ENCODE measurements at regions not wholly inside any gene's neighbourhood (a gene's known extent, or its start where the extent isn't known, plus 50 kb on each side); places are given as distances from the start of the nearest gene placed in this dataset.

GRCh38 chr13:86426437-86426836 lies 627.2 kb upstream of the SLITRK6 start:
- ATAC-seq (no peak), DNase-seq (no peak)
- H3K4me1 ChIP-seq (ENCODE audit: low read depth) = no peaks in the 10 kb centered on the region
- no peak overlapping the region for H3K4me3 ChIP-seq
- intact Hi-C loops (cut with DNase I, micrococcal nuclease) = no loop called here
- no peak for TF ChIP-seq CTCF (IDR thresholded peaks at IDR 0.05)
- peaks cover 7% of the 10 kb centered on the region for H3K9me3 ChIP-seq
- no peaks in the 10 kb centered on the region for H3K36me3 ChIP-seq (ENCODE audit: low read depth)

- no peak for TF ChIP-seq CTCF (IDR thresholded peaks at IDR 0.05)
- H3K4me1 ChIP-seq (ENCODE audit: low read depth) = no peaks in the 10 kb centered on the region
- H3K9me3 ChIP-seq = peaks cover 22% of the 10 kb centered on the region
- ATAC-seq = no peak
- DNase-seq = no peak
- H3K36me3 ChIP-seq (ENCODE audit: low read depth) = no peaks in the 10 kb centered on the region
- intact Hi-C loops (cut with DNase I, micrococcal nuclease) = no loop called here
- no peak overlapping the region for H3K4me3 ChIP-seq
Observed at GRCh38 chr13:86429756-86430155, 630.5 kb upstream of the SLITRK6 start.

GRCh38 chr13:86438034-86438433 lies 638.8 kb upstream of the SLITRK6 start:
- peaks cover 10% of the 10 kb centered on the region for H3K9me3 ChIP-seq

GRCh38 chr13:86445206-86445605 lies 646.0 kb upstream of the SLITRK6 start:
- intact Hi-C loops (cut with DNase I, micrococcal nuclease) = no loop called here
- TF ChIP-seq CTCF (IDR thresholded peaks at IDR 0.05) = no peak
- H3K9me3 ChIP-seq = no peaks in the 10 kb centered on the region
- H3K4me1 ChIP-seq (ENCODE audit: low read depth) = no peaks in the 10 kb centered on the region
- no peaks in the 10 kb centered on the region for H3K36me3 ChIP-seq (ENCODE audit: low read depth)
- no peak overlapping the region for H3K4me3 ChIP-seq
- DNase-seq (no peak), ATAC-seq (no peak)

More at GRCh38 chr13:86438034-86438433, 638.8 kb upstream of the SLITRK6 start:
- TF ChIP-seq CTCF (IDR thresholded peaks at IDR 0.05) = no peak
- H3K36me3 ChIP-seq (ENCODE audit: low read depth) = no peaks in the 10 kb centered on the region
- H3K4me3 ChIP-seq = no peak overlapping the region
- intact Hi-C loops (cut with DNase I, micrococcal nuclease) = no loop called here
- DNase-seq (no peak), ATAC-seq (no peak)
- H3K4me1 ChIP-seq (ENCODE audit: low read depth) = no peaks in the 10 kb centered on the region

GRCh38 chr13:86445672-86446071 lies 646.5 kb upstream of the SLITRK6 start:
- no peaks in the 10 kb centered on the region for H3K4me1 ChIP-seq (ENCODE audit: low read depth)
- DNase-seq (no peak), ATAC-seq (no peak)
- no peaks in the 10 kb centered on the region for H3K9me3 ChIP-seq
- TF ChIP-seq CTCF (IDR thresholded peaks at IDR 0.05) = no peak
- H3K36me3 ChIP-seq (ENCODE audit: low read depth) = no peaks in the 10 kb centered on the region
- intact Hi-C loops (cut with DNase I, micrococcal nuclease) = no loop called here
- H3K4me3 ChIP-seq = no peak overlapping the region

- no peaks in the 10 kb centered on the region for H3K4me1 ChIP-seq (ENCODE audit: low read depth)
- H3K4me3 ChIP-seq = no peak overlapping the region
- no peaks in the 10 kb centered on the region for H3K36me3 ChIP-seq (ENCODE audit: low read depth)
- TF ChIP-seq CTCF (IDR thresholded peaks at IDR 0.05) = no peak
- intact Hi-C loops (cut with DNase I, micrococcal nuclease) = no loop called here
- ATAC-seq (no peak), DNase-seq (no peak)
- no peaks in the 10 kb centered on the region for H3K9me3 ChIP-seq
Observed at GRCh38 chr13:86446311-86446710, 647.1 kb upstream of the SLITRK6 start.

All from mucosa of descending colon (tissue), 3 donors.